Endothelial cell of umbilical vein (primary cell): ENCODE measurements at regions not wholly inside any gene's neighbourhood (a gene's known extent, or its start where the extent isn't known, plus 50 kb on each side); places are given as distances from the start of the nearest gene placed in this dataset.

ENCODE experiments used
- BruUV-seq: library from RNA; stranded (reverse); fragments of 400-500 nt; replicated peaks from 2 replicates; lab custom pipeline; 2021; lab: Mats Ljungman, UMichigan
- CTCF ChIA-PET: fragments of 300-600, 350-600 bp; sonication (Branson Sonifier 250); formaldehyde crosslinking; loops from one replicate; lab custom pipeline; 2021; ENCODE audit warnings: antibody characterized with exemption, inconsistent platforms; lab: Charles Lee
- POLR2A ChIA-PET: fragments of 300-600, 350-600 bp; sonication (Branson Sonifier 250); formaldehyde crosslinking; loops from one replicate; lab custom pipeline; 2021; ENCODE audit warnings: antibody characterized with exemption, inconsistent platforms; lab: Charles Lee
- DNase-seq: peaks from one replicate; pipeline ENCODE4 v3.0.0-alpha.2; 2011; ENCODE audit warnings: low read depth, low spot score
- FAIRE-seq: peaks from 2 replicates; lab custom pipeline; 2011; peaks lifted over from hg19 to GRCh38; lab: Jason Lieb, UNC
- H2AFZ ChIP-seq: 2 replicates; pipeline ENCODE4 v1.6.0; 2012; ENCODE audit warnings: low read depth, low read length, control low read depth, inconsistent platforms
- H3K27ac ChIP-seq: 2 replicates; pipeline ENCODE4 v1.5.1; 2011; ENCODE audit warnings: low read depth, mild to moderate bottlenecking, control low read depth, low read length, moderate library complexity; ENCODE audit not compliant: insufficient read depth
- H3K27me3 ChIP-seq, 2 experiments: 2 replicates each; pipeline versions ENCODE4 v1.6.0 to v1.6.1; 2011; ENCODE audit warnings: low read length in 2 of 2, mixed read lengths in 1 of 2; ENCODE audit not compliant: control insufficient read depth in 2 of 2, insufficient read depth in 2 of 2
- H3K36me3 ChIP-seq, 2 experiments: 2 replicates in 1 of 2; 3 replicates in 1 of 2; pipeline ENCODE4 v1.5.1; 2011; ENCODE audit warnings: low read length in 2 of 2, mild to moderate bottlenecking in 1 of 2, moderate library complexity in 1 of 2; ENCODE audit not compliant: control insufficient read depth in 2 of 2, insufficient read depth in 2 of 2; ENCODE audit errors: extremely low read depth in 1 of 2
- H3K4me1 ChIP-seq: 3 replicates; pipeline ENCODE4 v1.5.1; 2011; ENCODE audit warnings: mild to moderate bottlenecking, low read length; ENCODE audit not compliant: control insufficient read depth, insufficient read depth; ENCODE audit errors: extremely low read depth
- H3K4me2 ChIP-seq: 2 replicates; pipeline ENCODE4 v1.6.1; 2011; ENCODE audit warnings: low read length, control low read depth, mixed read lengths; ENCODE audit not compliant: insufficient read depth
- H3K4me3 ChIP-seq, 3 experiments: fragments of 200-600 bp in 1 of 3; sonication (generic), shearing (Covaris generic) in 1 of 3; replicated peaks in 1 of 3; 2 replicates each; pipeline ENCODE4 v1.5.1; 2011 to 2016; ENCODE audit warnings: control low read depth in 3 of 3, low read length in 3 of 3, mild to moderate bottlenecking in 2 of 3, inconsistent platforms in 1 of 3, low read depth in 1 of 3, moderate library complexity in 1 of 3; ENCODE audit not compliant: insufficient read depth in 1 of 3
- H3K79me2 ChIP-seq: 2 replicates; pipeline ENCODE4 v1.6.0; 2012; ENCODE audit warnings: low read length, inconsistent platforms; ENCODE audit not compliant: control insufficient read depth, insufficient read depth
- H3K9ac ChIP-seq: replicated peaks from 2 replicates; pipeline ENCODE3; 2011; ENCODE audit warnings: low read length, control low read depth; ENCODE audit not compliant: insufficient read depth; ENCODE audit errors: extremely low read depth
- H3K9me1 ChIP-seq: replicated peaks from 3 replicates; pipeline ENCODE4 v1.6.0; 2011; ENCODE audit warnings: mild to moderate bottlenecking, low read length; ENCODE audit not compliant: control insufficient read depth, insufficient read depth; ENCODE audit errors: extremely low read depth
- H3K9me3 ChIP-seq: replicated peaks from 2 replicates; pipeline ENCODE4 v1.5.1; 2012; ENCODE audit warnings: low read length, inconsistent platforms; ENCODE audit not compliant: control insufficient read depth, insufficient read depth
- H4K20me1 ChIP-seq: replicated peaks from 2 replicates; pipeline ENCODE3; 2011; ENCODE audit warnings: mild to moderate bottlenecking, low read length; ENCODE audit not compliant: control insufficient read depth, insufficient read depth; ENCODE audit errors: extremely low read depth
- EZH2 ChIP-seq: IDR thresholded peaks from 2 replicates; pipeline ENCODE4 v1.6.1; 2012; ENCODE audit warnings: borderline replicate concordance, low read depth, mild to moderate bottlenecking, moderate library complexity, low read length, inconsistent platforms; ENCODE audit not compliant: severe bottlenecking
- FOS ChIP-seq: IDR thresholded peaks from 2 replicates; pipeline ENCODE4 v1.6.1; 2011; ENCODE audit warnings: mild to moderate bottlenecking, low read length, moderate library complexity, borderline replicate concordance; ENCODE audit not compliant: insufficient read depth
- GATA2 ChIP-seq: IDR thresholded peaks from 2 replicates; pipeline ENCODE4 v1.7.0; 2011; ENCODE audit warnings: low read depth, mild to moderate bottlenecking, moderate library complexity, mixed read lengths, low read length; ENCODE audit not compliant: insufficient read length, insufficient read depth
- JUN ChIP-seq: IDR thresholded peaks from 2 replicates; pipeline ENCODE4 v1.6.1; 2011; ENCODE audit warnings: borderline replicate concordance, low read depth; ENCODE audit not compliant: insufficient read length, insufficient read depth
- MYC ChIP-seq: IDR thresholded peaks from one replicate; pipeline ENCODE4 v1.6.1; 2011; ENCODE audit warnings: mild to moderate bottlenecking, low read depth, low read length
- POLR2A ChIP-seq: IDR thresholded peaks from 2 replicates; pipeline ENCODE4 v1.6.1; 2012; ENCODE audit warnings: low read depth, mild to moderate bottlenecking, control low read depth, low read length
- POLR2AphosphoS5 ChIP-seq: IDR thresholded peaks from 2 replicates; pipeline ENCODE4 v1.6.1; 2012; ENCODE audit warnings: low read depth, mild to moderate bottlenecking, control low read depth, low read length, moderate library complexity; ENCODE audit not compliant: insufficient read depth
- dilution Hi-C: fragments of 300-500 bp; cut with MboI; formaldehyde crosslinking; loops from one replicate; pipeline ENCODE4 v1.15.0; 2019; ENCODE audit warnings: low sequenced_read_pairs; ENCODE audit not compliant: extremely low pct_ligation_motif_present
- intact Hi-C: fragments of 100-400 bp; cut with micrococcal nuclease; formaldehyde crosslinking; loops from one replicate; pipeline ENCODE4 v1.10.0; 2022
- TF ChIP-seq, protein P1 (sequence below), 2 donors: IDR thresholded peaks; 1 replicate in 1 of 2; 2 replicates in 1 of 2; pipeline ENCODE4 v1.5.1; 2011; ENCODE audit warnings: low read length in 2 of 2, mild to moderate bottlenecking in 2 of 2, moderate library complexity in 2 of 2, control low read depth in 1 of 2, inconsistent platforms in 1 of 2, low read depth in 1 of 2; ENCODE audit not compliant: insufficient read depth in 1 of 2; ENCODE audit errors: extremely low read depth in 1 of 2
- TF ChIP-seq, protein P2 (sequence below): IDR thresholded peaks from 2 replicates; pipeline ENCODE4 v1.6.1; 2011; ENCODE audit not compliant: insufficient read depth, insufficient read length

DNA sequence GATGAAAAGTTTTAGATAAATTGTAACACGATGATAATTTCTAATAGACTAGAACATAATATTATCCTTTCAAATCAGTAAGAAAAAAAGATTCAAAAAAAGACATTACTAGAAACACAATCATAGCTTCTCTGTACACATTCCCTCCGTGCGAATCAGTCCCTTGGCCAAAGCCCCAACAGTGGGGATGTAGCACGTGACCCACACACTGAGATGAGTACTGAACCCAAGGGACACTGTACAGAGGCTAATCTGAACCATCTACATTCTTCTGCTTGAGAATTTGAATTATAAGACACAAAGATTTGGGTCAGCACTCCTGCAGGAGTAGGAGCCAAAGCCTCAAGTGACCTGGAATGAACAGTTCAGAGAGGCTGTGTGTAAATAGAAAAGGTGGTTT lies 353.7 kb downstream of the INSC start:
- H3K4me2 ChIP-seq, result no peak overlapping the region
- H2AFZ ChIP-seq, result no peak overlapping the region
- intact Hi-C loops (no loop called here), dilution Hi-C loops (no loop called here)
- H3K27ac ChIP-seq, result no peak overlapping the region
- no peak overlapping the region for H3K9ac ChIP-seq
- FAIRE-seq, result no peak
- POLR2A ChIA-PET, result no interaction called here
- no peaks in the 10 kb centered on the region for H3K79me2 ChIP-seq
- CTCF ChIA-PET, result no interaction called here
- no TSS peak for BruUV-seq
- TF ChIP-seq POLR2AphosphoS5 (no peak), JUN (no peak), GATA2 (no peak), MYC (no peak), FOS (no peak), EZH2 (no peak), POLR2A (no peak)
- TF ChIP-seq, protein P1, sequence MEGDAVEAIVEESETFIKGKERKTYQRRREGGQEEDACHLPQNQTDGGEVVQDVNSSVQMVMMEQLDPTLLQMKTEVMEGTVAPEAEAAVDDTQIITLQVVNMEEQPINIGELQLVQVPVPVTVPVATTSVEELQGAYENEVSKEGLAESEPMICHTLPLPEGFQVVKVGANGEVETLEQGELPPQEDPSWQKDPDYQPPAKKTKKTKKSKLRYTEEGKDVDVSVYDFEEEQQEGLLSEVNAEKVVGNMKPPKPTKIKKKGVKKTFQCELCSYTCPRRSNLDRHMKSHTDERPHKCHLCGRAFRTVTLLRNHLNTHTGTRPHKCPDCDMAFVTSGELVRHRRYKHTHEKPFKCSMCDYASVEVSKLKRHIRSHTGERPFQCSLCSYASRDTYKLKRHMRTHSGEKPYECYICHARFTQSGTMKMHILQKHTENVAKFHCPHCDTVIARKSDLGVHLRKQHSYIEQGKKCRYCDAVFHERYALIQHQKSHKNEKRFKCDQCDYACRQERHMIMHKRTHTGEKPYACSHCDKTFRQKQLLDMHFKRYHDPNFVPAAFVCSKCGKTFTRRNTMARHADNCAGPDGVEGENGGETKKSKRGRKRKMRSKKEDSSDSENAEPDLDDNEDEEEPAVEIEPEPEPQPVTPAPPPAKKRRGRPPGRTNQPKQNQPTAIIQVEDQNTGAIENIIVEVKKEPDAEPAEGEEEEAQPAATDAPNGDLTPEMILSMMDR (IDR thresholded peaks at IDR 0.05; ENCODE audit: extremely low read depth in 1 of 2, insufficient read depth in 1 of 2, low read depth in 1 of 2, low read length in 2 of 2), result no peak
- TF ChIP-seq, protein P2, sequence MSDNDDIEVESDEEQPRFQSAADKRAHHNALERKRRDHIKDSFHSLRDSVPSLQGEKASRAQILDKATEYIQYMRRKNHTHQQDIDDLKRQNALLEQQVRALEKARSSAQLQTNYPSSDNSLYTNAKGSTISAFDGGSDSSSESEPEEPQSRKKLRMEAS, result no peak
- H3K4me1 ChIP-seq, result no peaks in the 10 kb centered on the region
- H3K9me3 ChIP-seq, result no peaks in the 10 kb centered on the region
- no peak for DNase-seq
- no peaks in the 10 kb centered on the region for H3K36me3 ChIP-seq
- no peaks in the 10 kb centered on the region for H3K27me3 ChIP-seq
- no peaks in the 10 kb centered on the region for H4K20me1 ChIP-seq
- no peaks in the 10 kb centered on the region for H3K9me1 ChIP-seq
- H3K4me3 ChIP-seq, result no peak overlapping the region
